GM12873 (cell line): ENCODE measurements at regions not wholly inside any gene's neighbourhood (a gene's known extent, or its start where the extent isn't known, plus 50 kb on each side); places are given as distances from the start of the nearest gene placed in this dataset.

Experiments
- CTCF ChIP-seq: IDR thresholded peaks from 2 replicates; pipeline ENCODE4 v1.5.1; 2012; ENCODE audit warnings: low read depth, mild to moderate bottlenecking, moderate library complexity, low read length, control low read depth; ENCODE audit not compliant: insufficient read depth; ENCODE audit errors: missing control alignments

DNA sequence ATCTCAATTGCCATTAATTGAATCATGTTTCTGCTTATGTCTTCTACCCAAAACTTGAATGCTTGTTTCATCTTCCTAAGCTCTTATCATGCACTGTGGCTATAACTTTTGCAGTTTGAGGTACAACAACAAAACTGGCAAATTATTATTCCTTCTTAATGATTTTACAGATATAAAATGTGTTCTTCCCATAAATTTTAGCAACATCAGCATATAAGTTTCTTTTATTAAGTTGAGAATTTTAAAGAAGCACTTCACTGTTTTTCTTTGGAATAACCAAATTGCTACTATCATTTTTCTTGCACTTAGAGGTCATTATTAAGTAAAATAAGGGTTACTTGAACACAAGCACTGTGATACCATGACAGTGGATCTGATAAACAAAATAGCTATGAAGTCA is 862.6 kb upstream of the CADM2 start:
- TF ChIP-seq CTCF: no peak

DNA sequence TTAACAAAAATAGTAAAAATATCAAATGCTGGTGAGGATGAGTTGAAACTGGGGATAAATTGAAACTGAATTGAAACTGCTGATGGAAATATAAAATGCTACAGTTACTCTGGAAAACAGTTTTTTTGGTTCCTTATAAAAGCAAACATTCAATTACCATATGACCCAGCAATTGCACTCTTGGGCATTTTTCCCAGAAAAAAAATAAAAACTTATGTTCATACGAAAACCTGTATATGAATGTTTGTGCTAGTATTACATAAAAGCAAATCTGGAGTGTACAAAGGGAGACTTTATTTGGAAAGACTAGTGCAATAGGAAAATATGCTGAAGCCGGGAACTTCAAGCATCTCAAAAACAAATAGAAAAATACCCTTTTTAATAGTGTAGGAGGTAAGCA is 857.9 kb upstream of the CADM2 start:
- TF ChIP-seq CTCF: no peak

GRCh38 chr3:84108442-84108971 is 850.3 kb upstream of the CADM2 start:
- no peak for TF ChIP-seq CTCF

DNA sequence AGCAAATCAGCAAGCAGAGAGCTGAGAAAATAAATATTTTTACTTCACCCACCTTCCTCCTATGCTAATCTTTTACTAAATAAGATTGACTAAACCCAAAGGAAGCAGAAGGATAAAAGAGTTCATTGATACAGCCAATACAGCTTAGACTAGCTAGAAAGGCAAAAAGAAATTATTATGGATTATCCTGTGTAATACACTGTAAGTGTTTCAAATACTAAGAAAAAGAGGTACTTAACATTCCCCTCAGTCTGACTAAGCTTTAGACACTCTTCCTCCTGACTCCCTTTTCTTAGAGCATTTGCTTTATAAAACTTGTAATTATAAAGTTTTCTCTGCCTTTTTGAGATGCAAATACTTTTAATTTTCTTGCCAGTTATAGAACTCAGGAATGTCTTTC is 848.9 kb upstream of the CADM2 start:
- no peak for TF ChIP-seq CTCF

GRCh38 chr3:84110787-84111186 is 848.0 kb upstream of the CADM2 start:
- TF ChIP-seq CTCF: no peak

GRCh38 chr3:84125201-84125721 is 833.5 kb upstream of the CADM2 start:
- TF ChIP-seq CTCF: no peak

- TF ChIP-seq CTCF: no peak
These were observed 833.0 kb upstream of the CADM2 start for GRCh38 chr3:84125760-84126159.
